GM10248 (cell line): ENCODE measurements at regions not wholly inside any gene's neighbourhood (a gene's known extent, or its start where the extent isn't known, plus 50 kb on each side); places are given as distances from the start of the nearest gene placed in this dataset.

Experiments used
- CTCF ChIA-PET: fragments of 300-600 bp; sonication (Branson Sonifier 250); formaldehyde crosslinking; extraction: SDS; loops from one replicate; lab custom pipeline; 2021; ENCODE audit warnings: antibody characterized with exemption; lab: Yijun Ruan, JAX
- POLR2A ChIA-PET: fragments of 350-650 bp; sonication (Branson Sonifier 250); formaldehyde crosslinking; extraction: SDS; loops from one replicate; lab custom pipeline; 2020; ENCODE audit warnings: antibody characterized with exemption; lab: Yijun Ruan, JAX
- DNase-seq: peaks from one replicate; pipeline ENCODE4 v3.0.0; 2012; ENCODE audit errors: extremely low spot score
- TF ChIP-seq, protein P1 (sequence below): IDR thresholded peaks from 2 replicates; pipeline ENCODE4 v1.5.1; 2012; ENCODE audit warnings: mild to moderate bottlenecking, low read depth; ENCODE audit errors: extremely low read depth, missing control alignments, control extremely low read depth

DNA sequence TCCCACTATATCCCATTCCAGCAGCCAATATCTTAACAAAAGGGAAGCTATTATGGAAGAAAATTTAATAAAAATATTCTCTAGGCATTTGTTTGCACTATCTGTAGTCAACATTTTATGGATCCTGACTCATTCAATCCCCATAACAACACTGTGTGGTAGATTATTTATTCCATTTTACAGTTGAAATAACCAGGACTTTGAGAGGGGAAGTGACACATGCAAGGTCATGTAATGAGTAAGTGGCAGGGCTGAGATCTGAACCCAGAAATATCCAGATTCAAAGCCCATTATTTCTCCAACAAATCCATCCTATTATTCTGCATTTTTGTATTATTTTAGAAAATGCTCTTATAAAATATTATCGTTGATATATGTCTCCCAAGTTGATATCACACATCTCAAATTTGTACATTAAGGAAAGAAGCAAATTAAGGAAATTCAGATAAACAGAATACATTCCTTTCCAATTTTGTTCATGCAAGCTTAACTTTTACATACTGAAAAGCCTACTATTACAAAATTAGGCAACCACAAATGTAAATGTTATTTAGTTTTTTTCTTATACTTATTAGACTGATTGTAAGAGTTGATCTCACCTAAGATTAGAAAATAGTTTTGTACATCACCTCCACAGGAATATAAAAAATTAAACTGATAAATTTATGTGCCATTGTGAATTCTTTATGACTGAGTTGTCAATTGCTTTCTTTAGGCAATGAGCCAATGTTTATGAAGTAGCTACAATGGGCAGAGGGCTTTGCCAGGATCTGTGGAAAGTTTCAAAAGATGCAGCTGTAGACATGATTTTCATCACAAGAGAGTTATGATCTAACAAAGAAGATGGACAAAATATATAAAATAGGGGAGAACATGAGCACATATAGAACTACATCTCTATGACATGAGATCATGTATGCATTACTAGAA lies 55.1 kb upstream of the E2F7 start:
- TF ChIP-seq, protein P1, sequence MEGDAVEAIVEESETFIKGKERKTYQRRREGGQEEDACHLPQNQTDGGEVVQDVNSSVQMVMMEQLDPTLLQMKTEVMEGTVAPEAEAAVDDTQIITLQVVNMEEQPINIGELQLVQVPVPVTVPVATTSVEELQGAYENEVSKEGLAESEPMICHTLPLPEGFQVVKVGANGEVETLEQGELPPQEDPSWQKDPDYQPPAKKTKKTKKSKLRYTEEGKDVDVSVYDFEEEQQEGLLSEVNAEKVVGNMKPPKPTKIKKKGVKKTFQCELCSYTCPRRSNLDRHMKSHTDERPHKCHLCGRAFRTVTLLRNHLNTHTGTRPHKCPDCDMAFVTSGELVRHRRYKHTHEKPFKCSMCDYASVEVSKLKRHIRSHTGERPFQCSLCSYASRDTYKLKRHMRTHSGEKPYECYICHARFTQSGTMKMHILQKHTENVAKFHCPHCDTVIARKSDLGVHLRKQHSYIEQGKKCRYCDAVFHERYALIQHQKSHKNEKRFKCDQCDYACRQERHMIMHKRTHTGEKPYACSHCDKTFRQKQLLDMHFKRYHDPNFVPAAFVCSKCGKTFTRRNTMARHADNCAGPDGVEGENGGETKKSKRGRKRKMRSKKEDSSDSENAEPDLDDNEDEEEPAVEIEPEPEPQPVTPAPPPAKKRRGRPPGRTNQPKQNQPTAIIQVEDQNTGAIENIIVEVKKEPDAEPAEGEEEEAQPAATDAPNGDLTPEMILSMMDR: no peak
- no peak for DNase-seq
- ChIA-PET CTCF (no interaction called here), POLR2A (no interaction called here)

DNA sequence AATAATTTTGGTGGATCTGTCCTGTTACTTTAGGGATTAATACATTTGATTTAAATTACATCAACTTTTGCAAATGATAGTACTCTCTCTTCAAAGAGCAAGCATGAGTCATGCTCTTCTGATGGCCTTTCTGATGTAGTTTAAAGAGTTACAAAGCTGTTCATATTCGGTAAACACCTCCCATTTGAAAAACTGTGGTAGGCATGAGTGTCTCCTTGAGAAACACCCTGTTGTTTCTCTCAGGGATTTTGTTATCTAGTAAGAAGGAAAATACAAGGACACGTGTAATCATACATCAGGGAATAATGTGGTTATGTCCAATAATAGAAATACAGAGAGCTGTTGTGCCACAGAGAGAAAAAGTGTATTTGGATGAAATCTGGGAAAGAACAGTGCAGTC lies 53.3 kb upstream of the E2F7 start:
- TF ChIP-seq, protein P1: no peak
- ChIA-PET CTCF (interaction anchor here (3.3 kb wide), 1 partner anchor 10 kb away, joined by 11 read pairs; no protein-coding TSS in a partner anchor), POLR2A (no interaction called here)
- DNase-seq: no peak

DNA sequence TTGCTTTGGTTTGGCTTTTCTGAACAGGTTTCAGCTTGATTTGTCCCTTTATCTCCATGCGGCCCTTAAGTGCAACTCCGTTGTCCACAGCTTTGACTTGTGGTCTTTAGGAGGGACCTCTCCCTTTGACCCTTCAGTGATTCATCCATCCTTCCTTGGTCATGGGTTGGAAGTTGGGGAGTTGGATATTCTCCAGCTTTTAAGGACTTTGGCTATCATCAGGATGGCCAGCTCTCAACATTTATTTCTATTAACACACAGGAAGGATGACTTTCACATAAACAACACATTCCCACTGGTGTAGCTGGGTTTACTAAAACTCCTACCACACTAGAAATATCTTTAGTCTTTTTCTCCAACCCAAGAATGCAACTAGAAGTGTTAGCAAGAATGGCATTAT lies 50.9 kb upstream of the E2F7 start:
- no peak for DNase-seq
- ChIA-PET CTCF (interaction anchor here (3.3 kb wide), 1 partner anchor 8 kb away, joined by 11 read pairs; no protein-coding TSS in a partner anchor), POLR2A (no interaction called here)
- TF ChIP-seq, protein P1: no peak

DNA sequence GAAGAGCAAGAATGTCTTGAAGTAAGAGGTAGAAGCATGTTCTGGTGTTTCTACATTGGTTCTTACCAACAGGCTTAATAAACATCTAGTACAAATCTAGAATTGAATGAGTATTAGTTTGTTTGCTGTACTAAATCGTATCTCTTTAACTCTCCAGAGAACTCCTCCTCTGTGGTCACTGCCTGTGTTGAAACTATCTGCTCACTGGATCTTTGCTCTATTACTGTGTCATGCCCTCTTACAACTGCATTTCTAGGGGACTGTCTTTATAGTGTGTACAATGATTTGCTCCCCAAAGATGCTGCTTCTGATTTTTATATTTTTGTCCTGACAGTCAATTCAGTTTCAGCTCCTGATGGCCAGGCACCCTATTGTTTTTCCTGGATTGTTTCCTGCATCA lies 50.1 kb upstream of the E2F7 start:
- no peak for DNase-seq
- ChIA-PET CTCF (interaction anchor here (3.3 kb wide), 1 partner anchor 7 kb away, joined by 11 read pairs; no protein-coding TSS in a partner anchor), POLR2A (no interaction called here)
- TF ChIP-seq, protein P1: no peak
